ENCODE measurements at regions not wholly inside any gene's neighbourhood (a gene's known extent, or its start where the extent isn't known, plus 50 kb on each side); places are given as distances from the start of the nearest gene placed in this dataset.
"Not testable (repeated sequence)": the region's sequence is repeated elsewhere in the genome, so short reads cannot be mapped to it uniquely, and the experiment has no call there.

- DNase-seq, result no peak
Observed at GRCh38 chr5:9847631-9848030, 217.5 kb upstream of the TAS2R1 start.

DNA sequence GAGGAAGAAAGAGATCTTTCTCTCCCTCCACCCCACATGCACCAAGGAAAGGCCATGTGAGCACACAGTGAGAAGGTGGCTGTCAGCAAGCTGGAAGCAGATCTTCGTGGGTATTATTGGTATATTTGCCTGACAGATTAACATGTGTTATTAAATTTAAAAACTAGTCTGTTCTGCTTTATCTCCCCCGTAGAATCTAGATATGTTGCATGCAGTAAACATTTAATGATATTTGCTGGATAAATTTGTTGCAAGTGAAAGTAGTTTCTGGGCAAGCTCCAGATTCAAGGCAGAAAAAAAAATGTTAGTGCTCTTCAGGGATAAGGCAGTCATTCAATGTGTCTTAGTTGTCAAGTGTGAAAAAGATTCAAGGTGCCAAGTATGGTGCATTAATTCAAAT lies 215.0 kb upstream of the TAS2R1 start:
- no peak for DNase-seq

- DNase-seq, result no peak
Observed at GRCh38 chr5:9841516-9842170, 211.5 kb upstream of the TAS2R1 start.

DNA sequence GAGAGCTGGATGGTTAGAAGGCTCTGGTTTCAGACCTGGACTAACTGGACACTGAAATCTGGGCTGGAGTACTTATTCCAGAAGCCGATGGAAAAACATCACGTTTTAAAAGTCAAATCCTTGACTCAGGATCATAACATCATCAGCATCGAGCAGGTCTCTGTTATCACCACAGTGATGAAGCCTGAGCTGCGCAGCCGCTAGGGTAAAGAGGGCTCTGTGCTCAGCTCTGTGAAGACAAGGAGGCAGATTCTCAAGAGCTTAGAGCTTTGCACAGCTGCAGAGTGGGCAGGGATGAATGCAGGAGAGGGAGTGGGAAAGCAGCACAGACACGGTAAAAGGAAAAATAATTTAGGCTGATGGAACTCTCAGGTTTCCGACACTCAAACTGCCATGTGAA lies 208.8 kb upstream of the TAS2R1 start:
- peak; percentile 10 to 31 for DNase-seq

- no peak for DNase-seq
Observed at GRCh38 chr5:9834871-9835770, 205.0 kb upstream of the TAS2R1 start.

DNA sequence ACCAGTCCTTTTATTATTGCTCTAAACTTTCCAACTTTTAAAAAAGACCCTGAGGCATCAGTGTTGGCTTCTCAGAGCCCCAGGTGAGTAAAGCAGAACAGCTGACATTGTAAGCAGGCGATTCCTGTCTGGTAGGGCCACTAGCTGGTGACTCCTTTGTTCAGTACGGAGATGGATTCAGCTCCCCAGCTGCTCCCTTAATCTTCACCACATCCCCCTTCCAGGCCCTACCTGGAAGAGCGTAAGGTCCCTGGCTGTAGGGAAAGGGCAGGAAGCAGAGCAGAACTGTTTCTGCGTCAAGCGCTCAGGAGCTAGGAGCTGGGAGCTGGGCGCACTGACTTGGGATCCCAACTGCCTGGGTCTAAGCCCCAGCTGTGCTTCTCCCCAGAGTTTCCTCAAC lies 203.7 kb upstream of the TAS2R1 start:
- DNase-seq, result no peak

DNA sequence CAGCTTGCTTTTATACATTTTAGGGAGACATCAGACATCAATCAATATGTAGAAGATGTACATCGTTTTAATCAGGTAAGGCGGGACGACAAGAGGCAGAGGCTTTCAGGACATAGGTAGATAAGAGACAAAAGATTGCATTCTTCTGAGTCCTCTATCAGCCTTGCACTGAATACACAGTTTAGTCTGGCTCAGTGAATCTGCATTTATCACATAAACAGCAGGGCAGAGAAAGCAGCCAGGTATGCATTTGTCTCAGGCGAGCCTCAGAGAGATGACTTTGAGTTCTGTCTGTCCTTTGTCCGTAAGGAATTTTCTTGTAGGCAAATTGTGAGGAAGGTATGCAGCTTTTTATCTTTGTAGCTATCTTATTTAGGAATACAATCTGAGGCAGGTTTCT lies 202.8 kb upstream of the TAS2R1 start:
- DNase-seq, result no peak

- no peak for DNase-seq
Observed at GRCh38 chr5:9831823-9832222, 201.7 kb upstream of the TAS2R1 start.

- DNase-seq, result no peak
Observed at GRCh38 chr5:9830184-9830583, 200.0 kb upstream of the TAS2R1 start.

- no peak for DNase-seq
Observed at GRCh38 chr5:9829621-9830020, 199.5 kb upstream of the TAS2R1 start.

- no peak for DNase-seq
Observed at GRCh38 chr5:9820691-9821449, 190.7 kb upstream of the TAS2R1 start.

GRCh38 chr5:9818340-9818845 lies 188.2 kb upstream of the TAS2R1 start:
- DNase-seq, result no peak

DNA sequence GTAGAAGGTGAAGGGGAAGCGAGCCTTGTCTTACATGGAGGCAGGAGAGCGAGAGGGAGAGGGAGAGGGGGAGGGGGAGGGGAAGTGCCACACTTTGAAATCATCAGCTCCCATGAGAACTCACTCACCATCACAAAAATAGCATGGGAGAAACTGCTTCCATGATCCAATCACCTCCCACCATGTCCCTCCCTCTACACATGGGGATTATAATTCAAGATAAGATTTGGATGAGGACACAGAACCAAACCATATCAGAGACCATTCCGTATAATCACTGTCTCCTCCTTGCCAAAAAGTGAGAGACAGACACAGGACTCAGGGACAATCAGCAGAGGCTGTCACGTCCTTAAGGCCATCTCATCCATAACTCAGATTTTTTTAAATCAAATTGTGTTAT lies 187.7 kb upstream of the TAS2R1 start:
- no peak for DNase-seq

DNA sequence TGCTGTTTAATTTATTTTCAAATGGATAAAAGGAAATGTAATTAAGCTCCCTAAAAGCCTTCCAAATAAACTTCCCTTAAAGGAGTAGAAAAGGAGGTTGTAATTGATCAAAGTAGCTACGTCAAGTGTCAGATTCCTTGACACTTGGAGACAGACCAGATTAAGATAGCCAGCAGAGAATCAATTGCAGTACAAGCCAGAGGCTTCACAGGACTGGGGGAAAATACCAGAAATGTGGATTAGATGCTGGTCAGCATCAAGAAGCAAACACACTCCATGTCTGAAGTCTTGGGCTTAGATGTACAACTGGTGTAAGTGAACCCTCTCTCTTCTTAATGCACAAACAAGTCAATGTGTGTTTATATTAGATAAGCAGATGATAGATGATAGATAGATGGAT lies 184.9 kb upstream of the TAS2R1 start:
- no peak for DNase-seq

- DNase-seq, result no peak
Observed at GRCh38 chr5:9813305-9813704, 183.2 kb upstream of the TAS2R1 start.

- not testable (repeated sequence) for DNase-seq
Observed at GRCh38 chr5:9807366-9807765, 177.2 kb upstream of the TAS2R1 start.

GRCh38 chr5:9801908-9802307 lies 171.8 kb upstream of the TAS2R1 start:
- no peak for DNase-seq

GRCh38 chr5:9799606-9800005 lies 169.5 kb upstream of the TAS2R1 start:
- no peak for DNase-seq

DNA sequence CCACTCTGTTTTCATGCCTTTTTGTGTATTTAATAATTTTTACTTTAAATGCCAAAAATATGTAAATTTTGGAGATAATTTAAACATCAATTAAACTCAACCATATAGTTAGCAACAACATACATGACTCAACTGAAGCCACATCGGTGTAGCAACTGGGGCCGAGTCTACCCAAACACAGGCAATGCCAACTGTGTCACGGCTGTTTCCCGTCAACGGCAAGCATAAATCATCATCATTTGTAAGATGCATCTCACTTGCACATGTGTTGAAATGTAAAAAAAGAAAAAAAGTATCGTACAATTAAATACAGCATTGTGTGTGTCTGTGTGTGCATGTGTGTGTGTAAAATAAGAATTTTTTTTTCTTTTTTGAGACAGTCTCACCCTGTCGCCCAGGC lies 160.1 kb upstream of the TAS2R1 start:
- no peak for DNase-seq

GRCh38 chr5:9789777-9790176 lies 159.6 kb upstream of the TAS2R1 start:
- DNase-seq, result no peak

DNA sequence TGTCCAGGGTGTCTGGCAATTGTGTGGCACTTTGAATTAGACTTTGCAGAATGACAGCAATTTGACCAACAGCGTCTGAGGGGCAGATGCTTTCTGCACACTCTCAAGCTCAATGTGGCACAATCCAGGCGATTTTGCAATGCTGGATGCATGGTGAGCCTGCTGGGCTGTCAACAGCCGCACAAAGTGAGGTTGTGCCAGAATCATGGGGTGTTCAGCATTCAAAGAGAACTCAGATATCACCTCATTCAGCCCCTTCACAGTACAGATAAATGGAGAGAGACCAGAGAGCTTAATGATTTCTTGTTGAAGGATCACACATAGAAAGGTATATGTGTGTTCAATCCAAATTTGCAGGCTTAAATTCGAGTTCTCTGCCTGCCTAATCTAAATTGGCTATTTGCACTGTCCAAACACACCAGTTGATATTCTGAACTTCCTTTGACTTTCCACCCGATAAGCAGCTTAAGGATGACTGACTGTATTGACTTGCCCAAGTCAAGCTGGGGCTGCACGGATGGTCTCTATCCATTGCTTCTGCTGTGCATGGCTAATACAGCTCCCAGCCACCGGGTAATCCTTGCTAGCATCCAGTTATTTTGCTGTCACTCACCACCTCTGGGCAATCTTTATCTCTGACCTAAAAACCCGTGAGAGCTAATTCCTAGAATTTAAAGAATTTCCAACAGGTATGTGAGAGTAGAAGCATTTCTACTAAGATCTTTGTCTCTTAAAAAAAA lies 157.9 kb upstream of the TAS2R1 start:
- no peak for DNase-seq

Measured in hippocampal formation (tissue), 2 donors.